ENCODE measurements at regions not wholly inside any gene's neighbourhood (a gene's known extent, or its start where the extent isn't known, plus 50 kb on each side); places are given as distances from the start of the nearest gene placed in this dataset.

DNA sequence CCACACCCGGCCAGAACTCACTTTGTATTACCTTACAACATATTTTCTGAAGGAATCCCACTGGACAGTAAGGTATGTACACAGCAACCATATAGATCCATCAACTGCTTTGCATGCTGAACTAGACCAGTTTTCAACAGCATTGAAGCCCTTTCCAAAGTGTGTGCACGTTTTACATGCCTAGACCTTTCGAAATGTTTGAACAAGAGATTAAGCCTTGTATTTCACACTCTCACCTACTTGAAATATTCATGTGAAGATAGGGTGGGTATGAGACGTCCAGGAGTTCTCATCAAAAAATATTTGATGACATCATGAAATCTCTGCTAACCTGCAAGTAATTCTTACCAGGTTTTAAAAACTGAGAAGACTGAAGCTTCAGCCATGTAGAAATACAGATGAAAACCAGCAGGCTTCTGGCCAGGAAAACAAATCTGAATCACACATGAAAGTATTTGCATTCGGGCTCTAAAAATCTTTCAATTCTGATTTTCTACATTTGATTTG is 387.0 kb upstream of the PSMD7 start:
- TF ChIP-seq CTCF (IDR thresholded peaks at IDR 0.05; ENCODE audit: low read depth, low read length, missing control alignments), result no peak
- H3K4me3 ChIP-seq (ENCODE audit: low read depth, low read length), result no peak overlapping the region
- in situ Hi-C loops (cut with HindIII; ENCODE audit: low sequenced_read_pairs), result no loop called here
- DNase-seq (ENCODE audit: low read depth), result no peak

DNA sequence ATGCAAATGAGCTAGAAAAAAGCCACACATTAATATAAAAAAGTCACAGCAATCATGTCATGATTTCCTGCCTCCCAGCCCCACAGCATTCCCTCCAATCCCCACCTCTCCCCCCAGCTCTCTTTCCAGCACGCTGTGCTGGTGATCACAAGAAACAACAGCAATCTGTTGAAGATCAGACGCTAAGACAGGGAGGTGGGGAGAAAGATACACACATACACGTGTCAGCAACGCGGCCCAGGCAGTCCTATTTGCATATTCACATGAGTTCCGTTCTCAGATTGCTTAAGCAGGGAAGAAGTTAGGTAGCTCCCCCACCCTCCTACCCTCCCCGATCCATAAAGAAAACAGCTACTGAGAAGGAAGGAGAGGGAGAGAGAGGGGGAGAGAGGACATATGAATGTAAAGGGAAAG is 405.5 kb upstream of the PSMD7 start:
- in situ Hi-C loops (cut with HindIII; ENCODE audit: low sequenced_read_pairs), result no loop called here
- no peak for TF ChIP-seq CTCF (IDR thresholded peaks at IDR 0.05; ENCODE audit: low read depth, low read length, missing control alignments)
- no peak overlapping the region for H3K4me3 ChIP-seq (ENCODE audit: low read depth, low read length)
- no peak for DNase-seq (ENCODE audit: low read depth)

DNA sequence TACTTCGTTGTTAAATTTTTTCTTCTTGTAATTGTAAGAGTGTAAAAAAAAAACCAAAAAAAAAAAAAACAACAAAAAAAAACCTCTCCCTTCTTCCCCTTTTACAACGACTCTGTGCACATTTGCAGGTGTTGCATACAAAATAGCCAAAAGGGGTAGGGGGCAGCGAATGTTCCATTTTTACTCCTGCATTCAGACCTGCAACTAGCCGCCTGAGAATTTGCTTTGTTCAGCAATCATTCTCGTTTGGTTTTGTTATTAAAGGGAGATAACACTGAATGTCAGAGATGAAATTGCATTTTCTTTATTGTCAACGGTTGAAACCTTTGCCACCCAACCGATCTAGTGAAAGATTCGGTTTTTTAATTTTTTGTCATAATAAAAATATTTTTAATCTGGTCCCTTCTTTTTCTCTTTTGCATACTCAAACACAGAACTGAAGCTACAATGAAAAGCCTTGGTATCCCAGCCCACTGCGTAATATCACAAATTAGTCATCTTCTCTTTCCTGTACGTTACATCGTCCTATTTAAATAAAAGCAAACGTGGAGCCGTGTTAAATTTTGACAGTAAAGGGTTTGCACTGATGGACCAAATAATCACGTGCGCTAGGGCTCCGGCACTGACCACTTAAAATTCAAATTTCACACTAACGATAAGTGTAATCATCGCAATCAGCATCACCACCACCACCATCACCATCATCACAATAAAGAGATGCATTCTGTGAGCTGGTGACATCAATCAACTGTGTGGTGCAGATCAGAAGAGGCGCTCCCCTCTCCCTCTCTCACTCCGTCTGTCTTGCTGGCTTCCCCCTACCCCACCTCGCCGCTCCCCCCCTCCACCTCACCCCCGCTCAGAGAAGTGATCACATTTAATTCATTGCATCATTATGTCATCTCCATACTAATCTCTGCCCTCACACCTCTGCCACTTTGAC is 406.2 kb upstream of the PSMD7 start:
- no peak for DNase-seq (ENCODE audit: low read depth)
- in situ Hi-C loops (cut with HindIII; ENCODE audit: low sequenced_read_pairs), result no loop called here
- H3K4me3 ChIP-seq (ENCODE audit: low read depth, low read length), result no peak overlapping the region
- no peak for TF ChIP-seq CTCF (IDR thresholded peaks at IDR 0.05; ENCODE audit: low read depth, low read length, missing control alignments)

DNA sequence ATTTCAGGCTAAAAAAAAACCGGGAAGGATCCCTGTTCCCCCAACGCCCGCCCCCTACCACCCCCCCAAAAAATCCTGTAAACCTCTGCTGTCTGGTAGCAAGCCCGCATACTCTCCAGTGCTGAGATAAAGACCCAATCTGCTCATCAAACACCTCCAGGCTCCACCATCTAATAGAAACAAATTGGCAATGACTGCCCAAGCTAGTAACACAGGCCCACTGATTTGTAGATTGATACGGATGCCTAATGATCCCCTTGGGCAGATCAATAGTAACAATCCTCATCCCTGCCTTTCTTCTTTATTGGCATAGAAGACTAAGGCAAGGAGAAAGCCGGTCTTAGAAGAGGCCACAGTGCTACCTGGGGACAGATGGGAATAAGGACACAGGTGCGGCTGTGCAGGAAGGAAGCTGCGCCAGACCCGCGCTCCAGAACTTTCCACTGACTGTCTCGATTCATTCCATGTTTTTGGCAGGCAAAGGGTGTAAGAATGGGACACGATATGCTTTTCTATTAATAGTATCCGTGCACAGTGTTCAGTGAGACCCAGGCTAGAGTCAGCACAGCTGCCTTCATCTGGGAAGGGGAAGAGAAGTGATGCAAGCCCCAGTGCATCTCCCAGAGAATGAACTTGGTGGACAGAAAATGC is 407.6 kb upstream of the PSMD7 start:
- in situ Hi-C loops (cut with HindIII; ENCODE audit: low sequenced_read_pairs), result no loop called here
- no peak for DNase-seq (ENCODE audit: low read depth)
- no peak for TF ChIP-seq CTCF (IDR thresholded peaks at IDR 0.05; ENCODE audit: low read depth, low read length, missing control alignments)
- H3K4me3 ChIP-seq (ENCODE audit: low read depth, low read length), result no peak overlapping the region

DNA sequence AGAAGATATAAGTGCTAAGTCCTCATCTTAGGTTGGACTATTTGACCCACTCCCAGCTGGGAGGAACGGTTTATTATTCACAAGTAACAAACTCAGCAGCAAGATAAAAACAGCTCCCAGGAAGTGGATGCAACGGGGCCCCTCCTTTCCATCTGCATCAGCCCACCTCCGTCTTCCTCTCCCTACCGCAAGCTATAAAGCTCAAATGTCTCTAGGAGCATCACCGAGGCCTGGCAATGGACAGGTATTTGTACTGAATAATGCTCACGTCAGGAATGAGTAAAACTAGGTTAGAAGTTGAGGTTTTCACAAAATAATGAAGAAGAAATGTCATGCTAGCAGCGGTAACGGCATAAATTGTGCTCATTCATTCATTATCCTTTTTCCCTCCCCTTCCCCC is 408.7 kb upstream of the PSMD7 start:
- no peak for DNase-seq (ENCODE audit: low read depth)
- no peak overlapping the region for H3K4me3 ChIP-seq (ENCODE audit: low read depth, low read length)
- TF ChIP-seq CTCF (IDR thresholded peaks at IDR 0.05; ENCODE audit: low read depth, low read length, missing control alignments), result no peak
- in situ Hi-C loops (cut with HindIII; ENCODE audit: low sequenced_read_pairs), result no loop called here

GRCh38 chr16:73886426-73886825 is 410.2 kb upstream of the PSMD7 start:
- in situ Hi-C loops (cut with HindIII; ENCODE audit: low sequenced_read_pairs), result no loop called here
- H3K4me3 ChIP-seq (ENCODE audit: low read depth, low read length), result no peak overlapping the region
- no peak for DNase-seq (ENCODE audit: low read depth)
- no peak for TF ChIP-seq CTCF (IDR thresholded peaks at IDR 0.05; ENCODE audit: low read depth, low read length, missing control alignments)

All from astrocyte of the cerebellum (primary cell).